Endothelial cell of umbilical vein (primary cell): ENCODE measurements at regions not wholly inside any gene's neighbourhood (a gene's known extent, or its start where the extent isn't known, plus 50 kb on each side); places are given as distances from the start of the nearest gene placed in this dataset.

Experiments used
- BruUV-seq: library from RNA; stranded (reverse); fragments of 400-500 nt; replicated peaks from 2 replicates; lab custom pipeline; 2021; lab: Mats Ljungman, UMichigan
- CTCF ChIA-PET: fragments of 300-600, 350-600 bp; sonication (Branson Sonifier 250); formaldehyde crosslinking; loops from one replicate; lab custom pipeline; 2021; ENCODE audit warnings: antibody characterized with exemption, inconsistent platforms; lab: Charles Lee
- POLR2A ChIA-PET: fragments of 300-600, 350-600 bp; sonication (Branson Sonifier 250); formaldehyde crosslinking; loops from one replicate; lab custom pipeline; 2021; ENCODE audit warnings: antibody characterized with exemption, inconsistent platforms; lab: Charles Lee
- DNase-seq: peaks from one replicate; pipeline ENCODE4 v3.0.0-alpha.2; 2011; ENCODE audit warnings: low read depth, low spot score
- FAIRE-seq: peaks from 2 replicates; lab custom pipeline; 2011; peaks lifted over from hg19 to GRCh38; lab: Jason Lieb, UNC
- H2AFZ ChIP-seq: 2 replicates; pipeline ENCODE4 v1.6.0; 2012; ENCODE audit warnings: low read depth, low read length, control low read depth, inconsistent platforms
- H3K27ac ChIP-seq: 2 replicates; pipeline ENCODE4 v1.5.1; 2011; ENCODE audit warnings: low read depth, mild to moderate bottlenecking, control low read depth, low read length, moderate library complexity; ENCODE audit not compliant: insufficient read depth
- H3K27me3 ChIP-seq, 2 experiments: 2 replicates each; pipeline versions ENCODE4 v1.6.0 to v1.6.1; 2011; ENCODE audit warnings: low read length in 2 of 2, mixed read lengths in 1 of 2; ENCODE audit not compliant: control insufficient read depth in 2 of 2, insufficient read depth in 2 of 2
- H3K36me3 ChIP-seq, 2 experiments: 2 replicates in 1 of 2; 3 replicates in 1 of 2; pipeline ENCODE4 v1.5.1; 2011; ENCODE audit warnings: low read length in 2 of 2, mild to moderate bottlenecking in 1 of 2, moderate library complexity in 1 of 2; ENCODE audit not compliant: control insufficient read depth in 2 of 2, insufficient read depth in 2 of 2; ENCODE audit errors: extremely low read depth in 1 of 2
- H3K4me1 ChIP-seq: 3 replicates; pipeline ENCODE4 v1.5.1; 2011; ENCODE audit warnings: mild to moderate bottlenecking, low read length; ENCODE audit not compliant: control insufficient read depth, insufficient read depth; ENCODE audit errors: extremely low read depth
- H3K4me2 ChIP-seq: 2 replicates; pipeline ENCODE4 v1.6.1; 2011; ENCODE audit warnings: low read length, control low read depth, mixed read lengths; ENCODE audit not compliant: insufficient read depth
- H3K4me3 ChIP-seq, 3 experiments: fragments of 200-600 bp in 1 of 3; sonication (generic), shearing (Covaris generic) in 1 of 3; replicated peaks in 1 of 3; 2 replicates each; pipeline ENCODE4 v1.5.1; 2011 to 2016; ENCODE audit warnings: control low read depth in 3 of 3, low read length in 3 of 3, mild to moderate bottlenecking in 2 of 3, inconsistent platforms in 1 of 3, low read depth in 1 of 3, moderate library complexity in 1 of 3; ENCODE audit not compliant: insufficient read depth in 1 of 3
- H3K79me2 ChIP-seq: 2 replicates; pipeline ENCODE4 v1.6.0; 2012; ENCODE audit warnings: low read length, inconsistent platforms; ENCODE audit not compliant: control insufficient read depth, insufficient read depth
- H3K9ac ChIP-seq: replicated peaks from 2 replicates; pipeline ENCODE3; 2011; ENCODE audit warnings: low read length, control low read depth; ENCODE audit not compliant: insufficient read depth; ENCODE audit errors: extremely low read depth
- H3K9me1 ChIP-seq: replicated peaks from 3 replicates; pipeline ENCODE4 v1.6.0; 2011; ENCODE audit warnings: mild to moderate bottlenecking, low read length; ENCODE audit not compliant: control insufficient read depth, insufficient read depth; ENCODE audit errors: extremely low read depth
- H3K9me3 ChIP-seq: replicated peaks from 2 replicates; pipeline ENCODE4 v1.5.1; 2012; ENCODE audit warnings: low read length, inconsistent platforms; ENCODE audit not compliant: control insufficient read depth, insufficient read depth
- H4K20me1 ChIP-seq: replicated peaks from 2 replicates; pipeline ENCODE3; 2011; ENCODE audit warnings: mild to moderate bottlenecking, low read length; ENCODE audit not compliant: control insufficient read depth, insufficient read depth; ENCODE audit errors: extremely low read depth
- CTCF ChIP-seq, 2 donors: IDR thresholded peaks; 1 replicate in 1 of 2; 2 replicates in 1 of 2; pipeline ENCODE4 v1.5.1; 2011; ENCODE audit warnings: low read length in 2 of 2, mild to moderate bottlenecking in 2 of 2, moderate library complexity in 2 of 2, control low read depth in 1 of 2, inconsistent platforms in 1 of 2, low read depth in 1 of 2; ENCODE audit not compliant: insufficient read depth in 1 of 2; ENCODE audit errors: extremely low read depth in 1 of 2
- EZH2 ChIP-seq: IDR thresholded peaks from 2 replicates; pipeline ENCODE4 v1.6.1; 2012; ENCODE audit warnings: borderline replicate concordance, low read depth, mild to moderate bottlenecking, moderate library complexity, low read length, inconsistent platforms; ENCODE audit not compliant: severe bottlenecking
- FOS ChIP-seq: IDR thresholded peaks from 2 replicates; pipeline ENCODE4 v1.6.1; 2011; ENCODE audit warnings: mild to moderate bottlenecking, low read length, moderate library complexity, borderline replicate concordance; ENCODE audit not compliant: insufficient read depth
- MAX ChIP-seq: IDR thresholded peaks from 2 replicates; pipeline ENCODE4 v1.6.1; 2011; ENCODE audit not compliant: insufficient read depth, insufficient read length
- POLR2AphosphoS5 ChIP-seq: IDR thresholded peaks from 2 replicates; pipeline ENCODE4 v1.6.1; 2012; ENCODE audit warnings: low read depth, mild to moderate bottlenecking, control low read depth, low read length, moderate library complexity; ENCODE audit not compliant: insufficient read depth
- dilution Hi-C: fragments of 300-500 bp; cut with MboI; formaldehyde crosslinking; loops from one replicate; pipeline ENCODE4 v1.15.0; 2019; ENCODE audit warnings: low sequenced_read_pairs; ENCODE audit not compliant: extremely low pct_ligation_motif_present
- intact Hi-C: fragments of 100-400 bp; cut with micrococcal nuclease; formaldehyde crosslinking; loops from one replicate; pipeline ENCODE4 v1.10.0; 2022

- intact Hi-C loops, result no loop called here
These were observed 452.0 kb downstream of the REEP3 start for GRCh38 chr10:63972949-63973827.

GRCh38 chr10:63976538-63976937, 455.3 kb downstream of the REEP3 start:
- Histone ChIP-seq H3K9me1 (no peaks in the 10 kb centered on the region), H3K9ac (no peak overlapping the region), H3K9me3 (no peaks in the 10 kb centered on the region), H2AFZ (no peak overlapping the region), H3K4me2 (no peak overlapping the region), H3K4me3 (no peak overlapping the region), H3K27ac (no peak overlapping the region), H3K79me2 (no peaks in the 10 kb centered on the region), H4K20me1 (no peaks in the 10 kb centered on the region), H3K27me3 (no peaks in the 10 kb centered on the region), H3K36me3 (no peaks in the 10 kb centered on the region), H3K4me1 (no peaks in the 10 kb centered on the region)
- DNase-seq (peak; percentile 39), FAIRE-seq (peak; percentile 77)
- dilution Hi-C loops (no loop called here), intact Hi-C loops (loop anchor here (1.0 kb wide), 2 partner anchors 104 to 110 kb away; no protein-coding TSS in a partner anchor)
- ChIA-PET CTCF (interaction anchor here (1.1 to 2.6 kb wide), 7 partner anchors 10 to 810 kb away, joined by 3 to 58 read pairs (median 10); no protein-coding TSS in a partner anchor), POLR2A (no interaction called here)
- BruUV-seq, result no TSS peak
- TF ChIP-seq CTCF (IDR thresholded peaks at IDR 0.05; ENCODE audit: extremely low read depth in 1 of 2, insufficient read depth in 1 of 2, low read depth in 1 of 2, low read length in 2 of 2) (peak; percentile 51 to 69), MAX (peak; percentile 67), FOS (no peak), POLR2AphosphoS5 (no peak), EZH2 (no peak)

More at GRCh38 chr10:63972949-63973827, 452.0 kb downstream of the REEP3 start:
- FAIRE-seq (no peak), DNase-seq (no peak)
- TF ChIP-seq FOS, result no peak
- POLR2A ChIA-PET, result no interaction called here
- CTCF ChIA-PET, result no interaction called here
- H3K9me1 ChIP-seq, result no peaks in the 10 kb centered on the region
- no peaks in the 10 kb centered on the region for H3K9me3 ChIP-seq
- no peak overlapping the region for H3K27ac ChIP-seq
- H3K4me3 ChIP-seq, result no peak overlapping the region
- H3K4me2 ChIP-seq, result no peak overlapping the region
- H3K36me3 ChIP-seq, result no peaks in the 10 kb centered on the region
- no peaks in the 10 kb centered on the region for H3K27me3 ChIP-seq
- dilution Hi-C loops, result no loop called here
- H2AFZ ChIP-seq, result no peak overlapping the region
- H3K4me1 ChIP-seq, result no peaks in the 10 kb centered on the region
- no peaks in the 10 kb centered on the region for H3K79me2 ChIP-seq
- no peak overlapping the region for H3K9ac ChIP-seq
- no TSS peak for BruUV-seq
- H4K20me1 ChIP-seq, result no peaks in the 10 kb centered on the region
